ENCODE measurements at regions not wholly inside any gene's neighbourhood (a gene's known extent, or its start where the extent isn't known, plus 50 kb on each side); places are given as distances from the start of the nearest gene placed in this dataset.

- SMC1A ChIA-PET (ENCODE audit: uncharacterized antibody, unreplicated experiment): no interaction called here
- CTCF ChIA-PET: interaction anchor here (2.0 kb wide), 1 partner anchor 10 kb away, joined by 5 read pairs; no protein-coding TSS in a partner anchor
- WGBS (ENCODE audit: insufficient coverage, insufficient replicate concordance, low lambda C conversion rate, missing lambda C conversion rate): 12% methylated on average over 5 of the region's 5 CpGs
- RAD21 ChIA-PET (ENCODE audit: unreplicated experiment): no interaction called here
- DNase-seq (ENCODE audit: low read depth, low spot score) (no peak), FAIRE-seq (no peak), ATAC-seq (no peak)
- in situ Hi-C loops (cut with MboI) (no loop called here), intact Hi-C loops (cut with micrococcal nuclease; ENCODE audit: unreplicated experiment) (no loop called here)
- no peaks in the 10 kb centered on the region for H3K4me1 ChIP-seq (ENCODE audit: control insufficient read depth, insufficient read depth, low read length)
- H4K20me1 ChIP-seq (ENCODE audit: control insufficient read depth, insufficient read depth): no peaks in the 10 kb centered on the region
- no peaks in the 10 kb centered on the region for H3K36me3 ChIP-seq (ENCODE audit: control insufficient read depth in 2 of 2, insufficient read depth in 2 of 2, low read length in 1 of 2)
- no peak overlapping the region for H3K9ac ChIP-seq (ENCODE audit: control insufficient read depth, insufficient read depth, low read length)
- no peak for TF ChIP-seq EGR1 (IDR thresholded peaks at IDR 0.05; ENCODE audit: borderline replicate concordance in 1 of 2, low read depth in 2 of 2, low read length in 2 of 2)
- no peak for TF ChIP-seq HCFC1 (IDR thresholded peaks at IDR 0.05; ENCODE audit: low read length)
- TF ChIP-seq MYB (IDR thresholded peaks at IDR 0.05; ENCODE audit: borderline replicate concordance, low read depth, low read length): no peak
- TF ChIP-seq IKZF2 (IDR thresholded peaks at IDR 0.05): no peak
- TF ChIP-seq, protein P1, sequence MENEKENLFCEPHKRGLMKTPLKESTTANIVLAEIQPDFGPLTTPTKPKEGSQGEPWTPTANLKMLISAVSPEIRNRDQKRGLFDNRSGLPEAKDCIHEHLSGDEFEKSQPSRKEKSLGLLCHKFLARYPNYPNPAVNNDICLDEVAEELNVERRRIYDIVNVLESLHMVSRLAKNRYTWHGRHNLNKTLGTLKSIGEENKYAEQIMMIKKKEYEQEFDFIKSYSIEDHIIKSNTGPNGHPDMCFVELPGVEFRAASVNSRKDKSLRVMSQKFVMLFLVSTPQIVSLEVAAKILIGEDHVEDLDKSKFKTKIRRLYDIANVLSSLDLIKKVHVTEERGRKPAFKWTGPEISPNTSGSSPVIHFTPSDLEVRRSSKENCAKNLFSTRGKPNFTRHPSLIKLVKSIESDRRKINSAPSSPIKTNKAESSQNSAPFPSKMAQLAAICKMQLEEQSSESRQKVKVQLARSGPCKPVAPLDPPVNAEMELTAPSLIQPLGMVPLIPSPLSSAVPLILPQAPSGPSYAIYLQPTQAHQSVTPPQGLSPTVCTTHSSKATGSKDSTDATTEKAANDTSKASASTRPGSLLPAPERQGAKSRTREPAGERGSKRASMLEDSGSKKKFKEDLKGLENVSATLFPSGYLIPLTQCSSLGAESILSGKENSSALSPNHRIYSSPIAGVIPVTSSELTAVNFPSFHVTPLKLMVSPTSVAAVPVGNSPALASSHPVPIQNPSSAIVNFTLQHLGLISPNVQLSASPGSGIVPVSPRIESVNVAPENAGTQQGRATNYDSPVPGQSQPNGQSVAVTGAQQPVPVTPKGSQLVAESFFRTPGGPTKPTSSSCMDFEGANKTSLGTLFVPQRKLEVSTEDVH (IDR thresholded peaks at IDR 0.05; ENCODE audit: low read depth, partially characterized antibody): no peak
- TF ChIP-seq, protein P2, sequence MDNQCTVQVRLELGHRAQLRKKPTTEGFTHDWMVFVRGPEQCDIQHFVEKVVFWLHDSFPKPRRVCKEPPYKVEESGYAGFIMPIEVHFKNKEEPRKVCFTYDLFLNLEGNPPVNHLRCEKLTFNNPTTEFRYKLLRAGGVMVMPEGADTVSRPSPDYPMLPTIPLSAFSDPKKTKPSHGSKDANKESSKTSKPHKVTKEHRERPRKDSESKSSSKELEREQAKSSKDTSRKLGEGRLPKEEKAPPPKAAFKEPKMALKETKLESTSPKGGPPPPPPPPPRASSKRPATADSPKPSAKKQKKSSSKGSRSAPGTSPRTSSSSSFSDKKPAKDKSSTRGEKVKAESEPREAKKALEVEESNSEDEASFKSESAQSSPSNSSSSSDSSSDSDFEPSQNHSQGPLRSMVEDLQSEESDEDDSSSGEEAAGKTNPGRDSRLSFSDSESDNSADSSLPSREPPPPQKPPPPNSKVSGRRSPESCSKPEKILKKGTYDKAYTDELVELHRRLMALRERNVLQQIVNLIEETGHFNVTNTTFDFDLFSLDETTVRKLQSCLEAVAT (IDR thresholded peaks at IDR 0.05): no peak
- TF ChIP-seq, protein P3, sequence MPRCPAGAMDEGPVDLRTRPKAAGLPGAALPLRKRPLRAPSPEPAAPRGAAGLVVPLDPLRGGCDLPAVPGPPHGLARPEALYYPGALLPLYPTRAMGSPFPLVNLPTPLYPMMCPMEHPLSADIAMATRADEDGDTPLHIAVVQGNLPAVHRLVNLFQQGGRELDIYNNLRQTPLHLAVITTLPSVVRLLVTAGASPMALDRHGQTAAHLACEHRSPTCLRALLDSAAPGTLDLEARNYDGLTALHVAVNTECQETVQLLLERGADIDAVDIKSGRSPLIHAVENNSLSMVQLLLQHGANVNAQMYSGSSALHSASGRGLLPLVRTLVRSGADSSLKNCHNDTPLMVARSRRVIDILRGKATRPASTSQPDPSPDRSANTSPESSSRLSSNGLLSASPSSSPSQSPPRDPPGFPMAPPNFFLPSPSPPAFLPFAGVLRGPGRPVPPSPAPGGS (IDR thresholded peaks at IDR 0.05; ENCODE audit: borderline replicate concordance, insufficient read depth, low read depth, low read length, poor library complexity, severe bottlenecking): no peak
- no peak for TF ChIP-seq SREBF1 (IDR thresholded peaks at IDR 0.05; ENCODE audit: low read length)
- TF ChIP-seq SMARCA5 (IDR thresholded peaks at IDR 0.05): no peak
- no peak for TF ChIP-seq CBFB (IDR thresholded peaks at IDR 0.05; ENCODE audit: low read depth)
- TF ChIP-seq DPF2 (IDR thresholded peaks at IDR 0.05): no peak
- TF ChIP-seq, protein P4, sequence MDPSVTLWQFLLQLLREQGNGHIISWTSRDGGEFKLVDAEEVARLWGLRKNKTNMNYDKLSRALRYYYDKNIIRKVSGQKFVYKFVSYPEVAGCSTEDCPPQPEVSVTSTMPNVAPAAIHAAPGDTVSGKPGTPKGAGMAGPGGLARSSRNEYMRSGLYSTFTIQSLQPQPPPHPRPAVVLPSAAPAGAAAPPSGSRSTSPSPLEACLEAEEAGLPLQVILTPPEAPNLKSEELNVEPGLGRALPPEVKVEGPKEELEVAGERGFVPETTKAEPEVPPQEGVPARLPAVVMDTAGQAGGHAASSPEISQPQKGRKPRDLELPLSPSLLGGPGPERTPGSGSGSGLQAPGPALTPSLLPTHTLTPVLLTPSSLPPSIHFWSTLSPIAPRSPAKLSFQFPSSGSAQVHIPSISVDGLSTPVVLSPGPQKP (IDR thresholded peaks at IDR 0.05; ENCODE audit: low read depth, low read length): no peak
- no peak for TF ChIP-seq MAX (IDR thresholded peaks at IDR 0.05; ENCODE audit: low read depth, low read length)
- TF ChIP-seq NFYA (IDR thresholded peaks at IDR 0.05; ENCODE audit: borderline replicate concordance, low read depth, low read length): no peak
- no peak for TF ChIP-seq EED (IDR thresholded peaks at IDR 0.05; ENCODE audit: low read depth)
- TF ChIP-seq YBX1 (IDR thresholded peaks at IDR 0.05): no peak
- no peaks in the 10 kb centered on the region for H3K27me3 ChIP-seq (replicated peaks in 1 of 2; ENCODE audit: control insufficient read depth in 2 of 2, insufficient read depth in 2 of 2, low read length in 1 of 2)
- H3K27ac ChIP-seq (ENCODE audit: control insufficient read depth, insufficient read depth): no peak overlapping the region
- no peak overlapping the region for H2AFZ ChIP-seq (ENCODE audit: control insufficient read depth, low read depth, low read length)
- no peak overlapping the region for H3K4me3 ChIP-seq
- H3K9me3 ChIP-seq (replicated peaks; ENCODE audit: control insufficient read depth, insufficient read depth, low read length): no peaks in the 10 kb centered on the region; the same call in 2 of the 3 replicates
- BruUV-seq (replicated peaks): no TSS peak
- H3K79me2 ChIP-seq (ENCODE audit: control insufficient read depth, insufficient read depth, low read length): no peaks in the 10 kb centered on the region
- POLR2A ChIA-PET: no interaction called here
- H3K4me2 ChIP-seq (ENCODE audit: control insufficient read depth, insufficient read depth): no peak overlapping the region
Measured at GRCh38 chr13:109274188-109274821, 512.1 kb downstream of the IRS2 start.

All from GM12878 (cell line).